HL-60 (cell line): ENCODE measurements at regions not wholly inside any gene's neighbourhood (a gene's known extent, or its start where the extent isn't known, plus 50 kb on each side); places are given as distances from the start of the nearest gene placed in this dataset.

Experiments used
- DNase-seq, 2 experiments: peaks; one replicate each; pipeline ENCODE4 v3.0.0-alpha.2; 2010 to 2020; ENCODE audit warnings: low read depth in 1 of 2, low spot score in 1 of 2
- H3K27ac ChIP-seq: fragments of 250-450 bp; sonication (Bioruptor Pico); replicated peaks from 2 replicates; pipeline ENCODE4 v1.5.1; 2020; ENCODE audit warnings: mild to moderate bottlenecking, moderate library complexity
- H3K27me3 ChIP-seq: fragments of 250-450 bp; sonication (Bioruptor Pico); 2 replicates; pipeline ENCODE4 v1.5.1; 2021; ENCODE audit warnings: mild to moderate bottlenecking, moderate library complexity; ENCODE audit not compliant: insufficient read depth, poor library complexity, severe bottlenecking
- H3K4me3 ChIP-seq: replicated peaks from 2 replicates; pipeline ENCODE4 v1.5.1; 2011; ENCODE audit warnings: mild to moderate bottlenecking, control low read depth, low read length; ENCODE audit not compliant: insufficient read depth
- GABPA ChIP-seq: IDR thresholded peaks from 2 replicates; pipeline ENCODE4 v1.6.1; 2012; ENCODE audit warnings: low read depth
- POLR2AphosphoS5 ChIP-seq: IDR thresholded peaks from 2 replicates; pipeline ENCODE4 v1.6.1; 2012; ENCODE audit warnings: low read depth
- SPI1 ChIP-seq: IDR thresholded peaks from 2 replicates; pipeline ENCODE4 v1.6.1; 2012; ENCODE audit warnings: low read depth, mild to moderate bottlenecking, borderline replicate concordance
- TF ChIP-seq, protein P1 (sequence below): IDR thresholded peaks from 2 replicates; pipeline ENCODE4 v1.6.1; 2012; ENCODE audit warnings: low read depth; ENCODE audit not compliant: insufficient replicate concordance
- TF ChIP-seq, protein P2 (sequence below): IDR thresholded peaks from one replicate; pipeline ENCODE4 v1.5.1; 2011; ENCODE audit warnings: low read length, control low read depth, inconsistent platforms; ENCODE audit not compliant: insufficient read depth

DNA sequence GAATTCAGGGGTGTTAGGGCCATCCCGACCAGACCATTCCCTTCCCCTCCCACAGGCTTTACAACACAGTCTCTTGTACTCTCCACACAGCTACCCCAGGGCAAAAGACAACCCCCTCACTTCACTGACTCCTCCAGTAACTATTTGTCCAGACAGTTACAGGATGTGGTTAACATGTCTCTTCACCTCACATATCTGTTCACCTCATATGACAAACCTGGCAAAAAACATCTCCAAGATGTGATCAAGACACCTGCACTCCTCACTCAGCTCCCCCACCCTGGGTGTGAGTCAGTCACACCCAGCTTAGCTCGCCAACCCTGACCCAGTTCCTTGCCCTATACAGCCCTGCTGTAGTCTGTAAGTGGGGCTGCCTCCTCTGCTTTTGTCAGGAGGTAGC lies 490.5 kb upstream of the CHRM3 start:
- H3K27me3 ChIP-seq: no peaks in the 10 kb centered on the region
- DNase-seq: no peak
- TF ChIP-seq, protein P1, sequence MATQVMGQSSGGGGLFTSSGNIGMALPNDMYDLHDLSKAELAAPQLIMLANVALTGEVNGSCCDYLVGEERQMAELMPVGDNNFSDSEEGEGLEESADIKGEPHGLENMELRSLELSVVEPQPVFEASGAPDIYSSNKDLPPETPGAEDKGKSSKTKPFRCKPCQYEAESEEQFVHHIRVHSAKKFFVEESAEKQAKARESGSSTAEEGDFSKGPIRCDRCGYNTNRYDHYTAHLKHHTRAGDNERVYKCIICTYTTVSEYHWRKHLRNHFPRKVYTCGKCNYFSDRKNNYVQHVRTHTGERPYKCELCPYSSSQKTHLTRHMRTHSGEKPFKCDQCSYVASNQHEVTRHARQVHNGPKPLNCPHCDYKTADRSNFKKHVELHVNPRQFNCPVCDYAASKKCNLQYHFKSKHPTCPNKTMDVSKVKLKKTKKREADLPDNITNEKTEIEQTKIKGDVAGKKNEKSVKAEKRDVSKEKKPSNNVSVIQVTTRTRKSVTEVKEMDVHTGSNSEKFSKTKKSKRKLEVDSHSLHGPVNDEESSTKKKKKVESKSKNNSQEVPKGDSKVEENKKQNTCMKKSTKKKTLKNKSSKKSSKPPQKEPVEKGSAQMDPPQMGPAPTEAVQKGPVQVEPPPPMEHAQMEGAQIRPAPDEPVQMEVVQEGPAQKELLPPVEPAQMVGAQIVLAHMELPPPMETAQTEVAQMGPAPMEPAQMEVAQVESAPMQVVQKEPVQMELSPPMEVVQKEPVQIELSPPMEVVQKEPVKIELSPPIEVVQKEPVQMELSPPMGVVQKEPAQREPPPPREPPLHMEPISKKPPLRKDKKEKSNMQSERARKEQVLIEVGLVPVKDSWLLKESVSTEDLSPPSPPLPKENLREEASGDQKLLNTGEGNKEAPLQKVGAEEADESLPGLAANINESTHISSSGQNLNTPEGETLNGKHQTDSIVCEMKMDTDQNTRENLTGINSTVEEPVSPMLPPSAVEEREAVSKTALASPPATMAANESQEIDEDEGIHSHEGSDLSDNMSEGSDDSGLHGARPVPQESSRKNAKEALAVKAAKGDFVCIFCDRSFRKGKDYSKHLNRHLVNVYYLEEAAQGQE: no peak
- no peak for TF ChIP-seq GABPA
- TF ChIP-seq, protein P2, sequence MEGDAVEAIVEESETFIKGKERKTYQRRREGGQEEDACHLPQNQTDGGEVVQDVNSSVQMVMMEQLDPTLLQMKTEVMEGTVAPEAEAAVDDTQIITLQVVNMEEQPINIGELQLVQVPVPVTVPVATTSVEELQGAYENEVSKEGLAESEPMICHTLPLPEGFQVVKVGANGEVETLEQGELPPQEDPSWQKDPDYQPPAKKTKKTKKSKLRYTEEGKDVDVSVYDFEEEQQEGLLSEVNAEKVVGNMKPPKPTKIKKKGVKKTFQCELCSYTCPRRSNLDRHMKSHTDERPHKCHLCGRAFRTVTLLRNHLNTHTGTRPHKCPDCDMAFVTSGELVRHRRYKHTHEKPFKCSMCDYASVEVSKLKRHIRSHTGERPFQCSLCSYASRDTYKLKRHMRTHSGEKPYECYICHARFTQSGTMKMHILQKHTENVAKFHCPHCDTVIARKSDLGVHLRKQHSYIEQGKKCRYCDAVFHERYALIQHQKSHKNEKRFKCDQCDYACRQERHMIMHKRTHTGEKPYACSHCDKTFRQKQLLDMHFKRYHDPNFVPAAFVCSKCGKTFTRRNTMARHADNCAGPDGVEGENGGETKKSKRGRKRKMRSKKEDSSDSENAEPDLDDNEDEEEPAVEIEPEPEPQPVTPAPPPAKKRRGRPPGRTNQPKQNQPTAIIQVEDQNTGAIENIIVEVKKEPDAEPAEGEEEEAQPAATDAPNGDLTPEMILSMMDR: no peak
- no peak for TF ChIP-seq SPI1
- no peak for TF ChIP-seq POLR2AphosphoS5
- no peak overlapping the region for H3K4me3 ChIP-seq
- H3K27ac ChIP-seq: no peak overlapping the region

- Histone ChIP-seq H3K4me3 (no peak overlapping the region), H3K27ac (no peak overlapping the region), H3K27me3 (no peaks in the 10 kb centered on the region)
- no peak for DNase-seq
- TF ChIP-seq, protein P1: no peak
- TF ChIP-seq POLR2AphosphoS5 (no peak), GABPA (no peak), SPI1 (no peak)
- TF ChIP-seq, protein P2: no peak
Measured at GRCh38 chr1:238892612-238893011, 493.8 kb upstream of the CHRM3 start.

- Histone ChIP-seq H3K27me3 (no peaks in the 10 kb centered on the region), H3K27ac (no peak overlapping the region), H3K4me3 (no peak overlapping the region)
- TF ChIP-seq, protein P2: no peak
- TF ChIP-seq, protein P1: no peak
- TF ChIP-seq GABPA (no peak), SPI1 (no peak)
- DNase-seq: no peak
Measured at GRCh38 chr1:238861342-238862066, 524.9 kb upstream of the CHRM3 start.
